22Rv1 (cell line): ENCODE measurements at regions not wholly inside any gene's neighbourhood (a gene's known extent, or its start where the extent isn't known, plus 50 kb on each side); places are given as distances from the start of the nearest gene placed in this dataset.

ENCODE experiments used
- ZFX ChIP-seq: fragments of 450-650 bp; IDR thresholded peaks from 2 replicates; pipeline ENCODE4 v1.6.1; 2017; ENCODE audit warnings: antibody characterized with exemption, borderline replicate concordance
- TF ChIP-seq, protein P1 (sequence below): fragments of 450-650 bp; IDR thresholded peaks from 2 replicates; pipeline ENCODE4 v1.5.1; 2017; ENCODE audit warnings: mild to moderate bottlenecking

DNA sequence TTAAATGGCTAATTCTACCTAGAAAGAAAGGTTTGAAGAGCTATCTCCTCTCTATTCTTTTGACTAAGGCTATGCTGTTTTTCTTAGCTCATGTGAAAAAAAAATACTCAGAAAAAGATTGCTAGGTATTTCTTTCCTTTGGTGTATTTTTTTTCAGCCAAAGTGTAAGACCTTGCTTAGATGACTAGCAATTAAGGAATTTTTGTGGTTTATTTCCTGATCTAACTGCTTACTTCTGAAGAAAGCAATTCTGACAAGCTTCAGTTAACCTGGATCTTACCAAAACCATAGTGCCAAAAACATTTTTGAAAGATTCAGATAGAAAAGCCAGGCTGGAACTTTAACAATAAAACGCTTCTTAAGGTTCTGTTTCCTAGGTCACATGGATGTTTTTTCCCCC lies 315.6 kb downstream of the SOX2 start:
- TF ChIP-seq, protein P1, sequence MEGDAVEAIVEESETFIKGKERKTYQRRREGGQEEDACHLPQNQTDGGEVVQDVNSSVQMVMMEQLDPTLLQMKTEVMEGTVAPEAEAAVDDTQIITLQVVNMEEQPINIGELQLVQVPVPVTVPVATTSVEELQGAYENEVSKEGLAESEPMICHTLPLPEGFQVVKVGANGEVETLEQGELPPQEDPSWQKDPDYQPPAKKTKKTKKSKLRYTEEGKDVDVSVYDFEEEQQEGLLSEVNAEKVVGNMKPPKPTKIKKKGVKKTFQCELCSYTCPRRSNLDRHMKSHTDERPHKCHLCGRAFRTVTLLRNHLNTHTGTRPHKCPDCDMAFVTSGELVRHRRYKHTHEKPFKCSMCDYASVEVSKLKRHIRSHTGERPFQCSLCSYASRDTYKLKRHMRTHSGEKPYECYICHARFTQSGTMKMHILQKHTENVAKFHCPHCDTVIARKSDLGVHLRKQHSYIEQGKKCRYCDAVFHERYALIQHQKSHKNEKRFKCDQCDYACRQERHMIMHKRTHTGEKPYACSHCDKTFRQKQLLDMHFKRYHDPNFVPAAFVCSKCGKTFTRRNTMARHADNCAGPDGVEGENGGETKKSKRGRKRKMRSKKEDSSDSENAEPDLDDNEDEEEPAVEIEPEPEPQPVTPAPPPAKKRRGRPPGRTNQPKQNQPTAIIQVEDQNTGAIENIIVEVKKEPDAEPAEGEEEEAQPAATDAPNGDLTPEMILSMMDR, result no peak
- TF ChIP-seq ZFX, result no peak
